HepG2 (cell line): ENCODE measurements at regions not wholly inside any gene's neighbourhood (a gene's known extent, or its start where the extent isn't known, plus 50 kb on each side); places are given as distances from the start of the nearest gene placed in this dataset.

ENCODE experiments used
- ATAC-seq: fragments of 200-7000 bp; cut with Tn5 transposase; 3 replicates; pipeline ENCODE4 v1.9.1; 2020; ENCODE audit warnings: mild to moderate bottlenecking, moderate library complexity
- BruUV-seq: library from RNA; stranded (reverse); fragments of 400-500 nt; replicated peaks from 2 replicates; lab custom pipeline; 2021; lab: Mats Ljungman, UMichigan
- CTCF ChIA-PET: fragments of 300-600 bp; formaldehyde crosslinking; extraction: SDS; loops from one replicate; lab custom pipeline; 2021; ENCODE audit warnings: low total read pairs, inconsistent platforms, low intra/inter-chr PET ratio; lab: Yijun Ruan, JAX
- POLR2A ChIA-PET: fragments of 350-600 bp; sonication (Branson Sonifier 250); formaldehyde crosslinking; loops from one replicate; lab custom pipeline; 2020; ENCODE audit warnings: antibody characterized with exemption, inconsistent platforms; lab: Yijun Ruan, JAX
- DNase-seq: peaks from one replicate; pipeline ENCODE4 v3.0.0-alpha.2; 2015; ENCODE audit warnings: low spot score
- FAIRE-seq: peaks from 3 replicates; lab custom pipeline; 2011; peaks lifted over from hg19 to GRCh38; lab: Jason Lieb, UNC
- H2AFZ ChIP-seq: one replicate; pipeline ENCODE4 v1.6.1; 2011; ENCODE audit warnings: low read length, inconsistent platforms
- H3K27ac ChIP-seq: fragments of 300-600 bp; 3 replicates; pipeline ENCODE4 v1.8.0; 2011; ENCODE audit warnings: mixed run types, mild to moderate bottlenecking, mixed read lengths, low read length, inconsistent platforms; ENCODE audit not compliant: insufficient read depth; ENCODE audit errors: extremely low read length
- H3K27me3 ChIP-seq, 2 experiments: fragments of 200-600 bp in 1 of 2; 2 replicates in 1 of 2; 3 replicates in 1 of 2; pipeline versions ENCODE4 v1.6.0 to v1.8.0; 2011; ENCODE audit warnings: low read length in 2 of 2, mild to moderate bottlenecking in 2 of 2, moderate library complexity in 2 of 2, inconsistent platforms in 1 of 2; ENCODE audit not compliant: insufficient read depth in 2 of 2, control insufficient read depth in 1 of 2
- H3K36me3 ChIP-seq, 2 experiments: fragments of 200-600 bp in 1 of 2; replicated peaks in 1 of 2; 2 replicates in 1 of 2; 3 replicates in 1 of 2; pipeline versions ENCODE4 v1.5.1 to v1.8.0; 2011; ENCODE audit warnings: low read length in 2 of 2, inconsistent platforms in 1 of 2; ENCODE audit not compliant: insufficient read depth in 2 of 2, control insufficient read depth in 1 of 2
- H3K4me1 ChIP-seq: 2 replicates; pipeline ENCODE4 v1.5.1; 2012; ENCODE audit warnings: low read length, inconsistent platforms; ENCODE audit not compliant: insufficient read depth
- H3K4me2 ChIP-seq: 2 replicates; pipeline ENCODE4 v1.6.0; 2011; ENCODE audit warnings: low read depth, low read length, inconsistent platforms
- H3K4me3 ChIP-seq, 3 experiments: fragments of 200-600 bp in 1 of 3; sonication (generic), shearing (Covaris generic) in 1 of 3; replicated peaks in 1 of 3; 2 replicates each; pipeline ENCODE4 v1.5.1; 2011 to 2016; ENCODE audit warnings: low read length in 3 of 3, inconsistent platforms in 2 of 3, low read depth in 2 of 3, mild to moderate bottlenecking in 2 of 3, control low read depth in 1 of 3, mixed read lengths in 1 of 3; ENCODE audit not compliant: insufficient read depth in 1 of 3
- H3K79me2 ChIP-seq: one replicate; pipeline ENCODE4 v1.6.1; 2011; ENCODE audit warnings: low read length, inconsistent platforms; ENCODE audit not compliant: insufficient read depth
- H3K9ac ChIP-seq: 2 replicates; pipeline ENCODE4 v1.6.0; 2011; ENCODE audit warnings: mild to moderate bottlenecking, low read depth, low read length, inconsistent platforms; ENCODE audit not compliant: insufficient read depth
- H3K9me3 ChIP-seq: 2 replicates; pipeline ENCODE4 v1.5.1; 2012; ENCODE audit warnings: mild to moderate bottlenecking, low read length
- H4K20me1 ChIP-seq: 2 replicates; pipeline ENCODE4 v1.6.0; 2011; ENCODE audit warnings: inconsistent platforms, mild to moderate bottlenecking, low read length, moderate library complexity; ENCODE audit not compliant: insufficient read depth
- ELF1 ChIP-seq: sonication (generic); formaldehyde crosslinking; IDR thresholded peaks from 2 replicates; pipeline ENCODE4 v1.4.0; 2020; ENCODE audit warnings: missing genetic modification reagents
- ESRRA ChIP-seq: sonication (generic); formaldehyde crosslinking; IDR thresholded peaks from 2 replicates; pipeline ENCODE4 v1.5.1; 2020; ENCODE audit warnings: mild to moderate bottlenecking, low read depth, missing genetic modification reagents
- HMG20A ChIP-seq: IDR thresholded peaks from 2 replicates; pipeline ENCODE4 v1.6.1; 2016; ENCODE audit warnings: borderline replicate concordance
- MAFF ChIP-seq: IDR thresholded peaks from 2 replicates; pipeline ENCODE4 v1.6.1; 2011; ENCODE audit warnings: low read depth, low read length, improper control_type of control experiment
- MAFK ChIP-seq, 2 experiments: IDR thresholded peaks in 1 of 2; conservative IDR thresholded peaks in 1 of 2; 2 replicates each; pipeline ENCODE4 v1.6.1; 2011; ENCODE audit warnings: improper control_type of control experiment in 2 of 2, low read length in 2 of 2
- PAWR ChIP-seq: sonication (generic); formaldehyde crosslinking; IDR thresholded peaks from 2 replicates; pipeline ENCODE4 v1.4.0; 2020; ENCODE audit warnings: missing genetic modification reagents, mild to moderate bottlenecking, borderline replicate concordance
- ZBED4 ChIP-seq: sonication (generic); formaldehyde crosslinking; IDR thresholded peaks from 2 replicates; pipeline ENCODE4 v1.4.0; 2020; ENCODE audit warnings: missing genetic modification reagents, borderline replicate concordance
- ZBTB46 ChIP-seq: sonication (generic); formaldehyde crosslinking; IDR thresholded peaks from 2 replicates; pipeline ENCODE4 v1.4.0; 2020; ENCODE audit warnings: mild to moderate bottlenecking, missing genetic modification reagents, borderline replicate concordance
- ZNF180 ChIP-seq: sonication (generic); formaldehyde crosslinking; IDR thresholded peaks from 2 replicates; pipeline ENCODE4 v1.4.0; 2020; ENCODE audit warnings: low read depth, missing genetic modification reagents, borderline replicate concordance
- ZNF34 ChIP-seq: sonication (generic); formaldehyde crosslinking; IDR thresholded peaks from 2 replicates; pipeline ENCODE4 v1.4.0; 2020; ENCODE audit warnings: mild to moderate bottlenecking, missing genetic modification reagents, borderline replicate concordance
- ZNF530 ChIP-seq: sonication (generic); formaldehyde crosslinking; IDR thresholded peaks from 2 replicates; pipeline ENCODE4 v1.5.0; 2020; ENCODE audit warnings: low read depth, mild to moderate bottlenecking, missing genetic modification reagents
- ZNF709 ChIP-seq: sonication (generic); formaldehyde crosslinking; IDR thresholded peaks from 2 replicates; pipeline ENCODE4 v1.5.0; 2020; ENCODE audit warnings: mild to moderate bottlenecking, missing genetic modification reagents
- WGBS: methylation state at CpG from one replicate; pipeline ENCODE4 v1.1.6; 2017; ENCODE audit warnings: low lambda C conversion rate; 5-methylcytosine and 5-hydroxymethylcytosine counted together
- in situ Hi-C: cut with HindIII; loops from 2 replicates; pipeline ENCODE4 v1.10.0; 2017; ENCODE audit warnings: low pct_unique_long_range_greater_than_20kb; ENCODE audit not compliant: extremely low pct_ligation_motif_present
- intact Hi-C: fragments of 100-400 bp; cut with micrococcal nuclease; formaldehyde crosslinking; loops from one replicate; pipeline ENCODE4 v1.10.0; 2022; ENCODE audit not compliant: unreplicated experiment

- H4K20me1 ChIP-seq, result no peaks in the 10 kb centered on the region
- intact Hi-C loops, result no loop called here
- in situ Hi-C loops, result no loop called here
- POLR2A ChIA-PET, result no interaction called here
- no peaks in the 10 kb centered on the region for H3K36me3 ChIP-seq
- no peaks in the 10 kb centered on the region for H3K4me1 ChIP-seq
- no peak overlapping the region for H3K9ac ChIP-seq
- H3K27me3 ChIP-seq, result no peaks in the 10 kb centered on the region; a peak in 1 of 5 replicates
- FAIRE-seq (no peak), DNase-seq (no peak), ATAC-seq (no peak)
- no peak overlapping the region for H3K4me2 ChIP-seq
- no peaks in the 10 kb centered on the region for H3K79me2 ChIP-seq
- H3K4me3 ChIP-seq, result no peak overlapping the region
- BruUV-seq, result no TSS peak
- TF ChIP-seq MAFK (conservative IDR thresholded peaks at IDR 0.05 in 1 of 2, IDR thresholded peaks at IDR 0.05 in 1 of 2; ENCODE audit: low read length in 2 of 2), result peak; percentile 41 to 71; a peak in 3 of 4 replicates
- TF ChIP-seq ZNF180 (CRISPR knock-in tag), result no peak
- TF ChIP-seq ELF1 (CRISPR knock-in tag), result no peak
- TF ChIP-seq ESRRA (CRISPR knock-in tag), result no peak
- peak; percentile 41; the same call in 1 of the 2 replicates for TF ChIP-seq MAFF
- TF ChIP-seq ZNF709 (CRISPR knock-in tag), result no peak
- no peak for TF ChIP-seq ZNF530 (CRISPR knock-in tag)
- TF ChIP-seq ZBED4 (CRISPR knock-in tag), result no peak
- no peak for TF ChIP-seq PAWR (CRISPR knock-in tag)
- TF ChIP-seq ZNF34, result no peak
- no peak for TF ChIP-seq HMG20A
- no peak for TF ChIP-seq ZBTB46 (CRISPR knock-in tag)
- TF ChIP-seq, all 625 proteins: peak for 2
- CTCF ChIA-PET, result no interaction called here
- no peaks in the 10 kb centered on the region for H3K9me3 ChIP-seq
- H3K27ac ChIP-seq, result no peak overlapping the region
- WGBS, result 0% methylated on average over 2 of the region's 2 CpGs
- H2AFZ ChIP-seq, result no peak overlapping the region
Observed at GRCh38 chr7:67705850-67706249, 709.2 kb downstream of the TYW1 start.
